GM21737 (cell line): ENCODE measurements at regions not wholly inside any gene's neighbourhood (a gene's known extent, or its start where the extent isn't known, plus 50 kb on each side); places are given as distances from the start of the nearest gene placed in this dataset.

Experiments used
- ATAC-seq: cut with Tn5 transposase; IDR thresholded peaks from one replicate; pipeline ENCODE4 v1.9.1; 2021; ENCODE audit warnings: mild to moderate bottlenecking, moderate library complexity; ENCODE audit not compliant: unreplicated experiment

- ATAC-seq: no peak
Measured at GRCh38 chr4:59834943-59835342, 1365.2 kb upstream of the ADGRL3 start.

- no peak for ATAC-seq
Measured at GRCh38 chr4:59837751-59838150, 1362.4 kb upstream of the ADGRL3 start.

- no peak for ATAC-seq
Measured at GRCh38 chr4:59838236-59838635, 1361.9 kb upstream of the ADGRL3 start.

- ATAC-seq: no peak
Measured at GRCh38 chr4:59841698-59842097, 1358.4 kb upstream of the ADGRL3 start.

- ATAC-seq: no peak
Measured at GRCh38 chr4:59848457-59848856, 1351.7 kb upstream of the ADGRL3 start.

- no peak for ATAC-seq
Measured at GRCh38 chr4:59855630-59856352, 1344.3 kb upstream of the ADGRL3 start.

- ATAC-seq: no peak
Measured at GRCh38 chr4:59869056-59869455, 1331.1 kb upstream of the ADGRL3 start.

- ATAC-seq: no peak
Measured at GRCh38 chr4:59869559-59869958, 1330.6 kb upstream of the ADGRL3 start.

GRCh38 chr4:59881632-59882031 is 1318.5 kb upstream of the ADGRL3 start:
- no peak for ATAC-seq

- ATAC-seq: no peak
Measured at GRCh38 chr4:59904331-59904730, 1295.8 kb upstream of the ADGRL3 start.

- ATAC-seq: no peak
Measured at GRCh38 chr4:59920416-59920815, 1279.7 kb upstream of the ADGRL3 start.

- ATAC-seq: no peak
Measured at GRCh38 chr4:59925290-59925689, 1274.8 kb upstream of the ADGRL3 start.

- ATAC-seq: no peak
Measured at GRCh38 chr4:59936566-59936965, 1263.6 kb upstream of the ADGRL3 start.

GRCh38 chr4:59938166-59938565 is 1262.0 kb upstream of the ADGRL3 start:
- no peak for ATAC-seq

GRCh38 chr4:59945277-59945676 is 1254.8 kb upstream of the ADGRL3 start:
- ATAC-seq: no peak

GRCh38 chr4:59945716-59946115 is 1254.4 kb upstream of the ADGRL3 start:
- ATAC-seq: no peak

GRCh38 chr4:59956366-59956765 is 1243.8 kb upstream of the ADGRL3 start:
- no peak for ATAC-seq

GRCh38 chr4:59960143-59960542 is 1240.0 kb upstream of the ADGRL3 start:
- no peak for ATAC-seq

GRCh38 chr4:59966758-59967157 is 1233.4 kb upstream of the ADGRL3 start:
- ATAC-seq: no peak

- ATAC-seq: no peak
Measured at GRCh38 chr4:59968796-59969195, 1231.3 kb upstream of the ADGRL3 start.

GRCh38 chr4:59969909-59970308 is 1230.2 kb upstream of the ADGRL3 start:
- ATAC-seq: no peak

- no peak for ATAC-seq
Measured at GRCh38 chr4:59971952-59972351, 1228.2 kb upstream of the ADGRL3 start.

GRCh38 chr4:59973492-59973891 is 1226.6 kb upstream of the ADGRL3 start:
- no peak for ATAC-seq
